ENCODE measurements at regions not wholly inside any gene's neighbourhood (a gene's known extent, or its start where the extent isn't known, plus 50 kb on each side); places are given as distances from the start of the nearest gene placed in this dataset.

DNA sequence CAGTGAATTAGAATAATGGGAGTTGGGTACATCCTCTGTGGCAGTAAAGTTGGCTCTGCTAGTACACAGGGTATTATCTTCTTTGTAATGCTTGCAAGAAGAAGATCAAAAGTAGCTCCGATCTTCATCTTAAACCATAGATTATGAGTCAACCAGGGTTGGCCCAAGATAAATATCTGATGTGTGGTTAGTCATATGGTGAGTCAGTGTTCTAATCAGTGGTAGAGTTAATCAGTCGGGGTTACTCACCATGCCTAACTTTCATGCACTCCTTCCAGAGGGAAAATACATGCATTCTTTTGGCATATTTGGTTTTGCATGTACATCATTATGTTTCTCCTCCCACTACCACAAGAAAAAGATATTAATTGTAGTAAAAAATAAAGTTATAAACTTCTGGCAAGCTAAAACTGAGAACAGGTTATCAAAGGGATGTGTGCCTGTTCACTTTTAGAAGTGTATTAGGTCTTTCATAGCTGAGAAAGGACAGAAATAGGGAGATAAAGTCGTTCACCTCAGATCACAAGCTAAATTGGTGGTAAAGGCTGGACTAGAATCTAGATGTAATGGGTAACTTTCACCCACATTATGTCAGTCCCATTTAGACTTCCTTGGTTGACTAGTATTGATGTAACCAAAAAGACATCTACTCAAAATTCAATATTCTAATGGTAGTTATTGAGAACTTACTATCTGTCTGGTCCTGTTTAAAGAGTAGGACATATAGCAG is 684.4 kb downstream of the IRS1 start:
- Histone ChIP-seq H3K27me3 (no peaks in the 10 kb centered on the region), H3K4me3 (ENCODE audit: low read depth in 1 of 2, low read length in 1 of 2) (no peak overlapping the region), H3K27ac (no peak overlapping the region), H3K36me3 (no peaks in the 10 kb centered on the region), H3K4me1 (ENCODE audit: control insufficient read depth in 1 of 2, insufficient read depth in 1 of 2, low read depth in 1 of 2, low read length in 1 of 2) (peaks cover 27 to 33% of the 10 kb centered on the region in 2 experiments), H3K9me3 (no peaks in the 10 kb centered on the region)
- TF ChIP-seq, protein P1, sequence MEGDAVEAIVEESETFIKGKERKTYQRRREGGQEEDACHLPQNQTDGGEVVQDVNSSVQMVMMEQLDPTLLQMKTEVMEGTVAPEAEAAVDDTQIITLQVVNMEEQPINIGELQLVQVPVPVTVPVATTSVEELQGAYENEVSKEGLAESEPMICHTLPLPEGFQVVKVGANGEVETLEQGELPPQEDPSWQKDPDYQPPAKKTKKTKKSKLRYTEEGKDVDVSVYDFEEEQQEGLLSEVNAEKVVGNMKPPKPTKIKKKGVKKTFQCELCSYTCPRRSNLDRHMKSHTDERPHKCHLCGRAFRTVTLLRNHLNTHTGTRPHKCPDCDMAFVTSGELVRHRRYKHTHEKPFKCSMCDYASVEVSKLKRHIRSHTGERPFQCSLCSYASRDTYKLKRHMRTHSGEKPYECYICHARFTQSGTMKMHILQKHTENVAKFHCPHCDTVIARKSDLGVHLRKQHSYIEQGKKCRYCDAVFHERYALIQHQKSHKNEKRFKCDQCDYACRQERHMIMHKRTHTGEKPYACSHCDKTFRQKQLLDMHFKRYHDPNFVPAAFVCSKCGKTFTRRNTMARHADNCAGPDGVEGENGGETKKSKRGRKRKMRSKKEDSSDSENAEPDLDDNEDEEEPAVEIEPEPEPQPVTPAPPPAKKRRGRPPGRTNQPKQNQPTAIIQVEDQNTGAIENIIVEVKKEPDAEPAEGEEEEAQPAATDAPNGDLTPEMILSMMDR (IDR thresholded peaks at IDR 0.05), result no peak

DNA sequence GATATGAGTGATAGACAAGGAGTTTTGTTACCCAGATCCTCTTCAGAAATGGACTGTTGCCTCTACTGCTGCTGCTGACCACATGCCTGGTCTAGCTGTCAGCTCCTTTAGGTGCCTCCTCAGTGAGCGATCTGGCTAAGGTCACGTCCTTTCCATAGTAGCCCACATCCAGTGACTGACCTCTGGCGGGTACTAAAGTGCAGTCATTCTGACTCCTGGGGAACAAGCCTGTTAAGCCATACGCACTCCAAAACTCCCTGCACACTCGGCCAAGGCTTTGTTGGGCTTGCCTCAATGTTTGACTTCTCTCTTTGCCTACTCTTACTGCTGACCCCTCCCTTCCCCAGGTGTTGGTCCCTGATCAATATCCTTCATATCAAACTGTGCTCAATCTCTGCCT is 685.2 kb downstream of the IRS1 start:
- no peaks in the 10 kb centered on the region for H3K9me3 ChIP-seq

DNA sequence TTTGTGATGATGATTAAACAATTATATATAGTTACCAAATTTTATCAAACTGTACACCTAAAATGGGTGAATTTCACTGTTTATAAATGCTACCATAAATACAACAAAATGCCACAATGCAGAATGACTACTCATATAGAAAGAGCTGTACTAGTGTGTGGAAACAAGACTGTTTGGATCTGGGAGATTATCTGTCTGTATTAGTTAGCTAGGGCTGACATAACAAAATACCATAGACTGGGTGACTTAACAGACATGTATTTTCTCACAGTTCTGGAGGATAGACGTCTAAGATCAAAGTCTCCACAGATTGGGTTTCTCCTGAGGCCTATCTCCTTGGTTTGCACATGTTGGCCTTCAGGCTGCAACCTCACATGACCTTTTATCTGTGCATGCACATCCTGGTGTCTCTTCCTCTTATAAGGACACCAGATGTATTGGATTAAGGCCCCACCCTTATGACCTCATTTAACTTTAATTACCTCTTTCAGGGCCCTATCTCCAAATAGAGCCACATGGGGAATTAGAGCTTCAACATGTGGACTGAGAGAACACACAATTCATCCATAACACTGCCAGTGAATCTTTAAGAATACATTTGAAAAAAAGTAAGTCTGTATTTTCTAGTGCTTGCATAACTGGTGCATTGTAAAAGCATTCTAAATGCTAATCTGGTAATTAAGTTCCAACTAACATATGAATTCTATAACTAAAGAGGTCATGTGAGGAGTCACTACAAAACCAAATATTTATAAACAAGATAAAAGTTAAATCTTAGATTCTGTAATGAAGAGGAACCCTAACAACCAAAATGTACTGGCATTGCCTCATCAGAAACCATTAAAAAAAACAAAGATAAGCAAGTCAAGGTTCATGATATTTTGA is 699.6 kb downstream of the NYAP2 start:
- Histone ChIP-seq H3K27ac (no peak overlapping the region), H3K4me3 (ENCODE audit: low read depth in 1 of 2, low read length in 1 of 2) (no peak overlapping the region), H3K27me3 (no peaks in the 10 kb centered on the region), H3K4me1 (ENCODE audit: control insufficient read depth in 1 of 2, insufficient read depth in 1 of 2, low read depth in 1 of 2, low read length in 1 of 2) (no peaks in the 10 kb centered on the region), H3K36me3 (no peaks in the 10 kb centered on the region), H3K9me3 (no peaks in the 10 kb centered on the region)
- TF ChIP-seq, protein P1 (IDR thresholded peaks at IDR 0.05), result no peak

More for the DNA sequence above, 685.2 kb downstream of the IRS1 start:
- no peaks in the 10 kb centered on the region for H3K27me3 ChIP-seq
- peaks cover 18 to 25% of the 10 kb centered on the region in 2 experiments for H3K4me1 ChIP-seq (ENCODE audit: control insufficient read depth in 1 of 2, insufficient read depth in 1 of 2, low read depth in 1 of 2, low read length in 1 of 2)
- no peaks in the 10 kb centered on the region for H3K36me3 ChIP-seq
- no peak overlapping the region for H3K27ac ChIP-seq
- TF ChIP-seq, protein P1 (IDR thresholded peaks at IDR 0.05), result no peak
- H3K4me3 ChIP-seq (ENCODE audit: low read depth in 1 of 2, low read length in 1 of 2), result no peak overlapping the region

DNA sequence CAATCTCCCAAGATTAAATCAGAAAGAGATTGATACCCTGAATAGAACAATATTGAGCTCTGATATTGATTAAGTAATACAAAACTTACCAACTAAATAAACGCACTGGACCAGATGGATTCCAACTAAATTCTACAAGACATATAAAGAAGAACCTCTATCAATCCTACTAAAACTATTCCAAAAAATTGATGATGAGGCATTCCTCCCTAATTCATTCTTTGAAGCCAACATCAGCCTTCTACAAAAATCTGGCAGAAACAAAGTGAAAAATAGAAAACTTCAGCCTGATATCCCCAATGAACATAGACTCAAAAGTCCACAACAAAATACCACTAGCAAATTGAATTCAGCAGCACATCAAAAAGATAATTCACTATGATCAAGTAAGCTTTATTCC is 695.5 kb downstream of the NYAP2 start:
- H3K27me3 ChIP-seq, result no peaks in the 10 kb centered on the region
- H3K27ac ChIP-seq, result no peak overlapping the region
- TF ChIP-seq, protein P1 (IDR thresholded peaks at IDR 0.05), result no peak
- H3K36me3 ChIP-seq, result no peaks in the 10 kb centered on the region
- H3K4me3 ChIP-seq (ENCODE audit: low read depth in 1 of 2, low read length in 1 of 2), result no peak overlapping the region
- no peaks in the 10 kb centered on the region for H3K9me3 ChIP-seq
- no peaks in the 10 kb centered on the region for H3K4me1 ChIP-seq (ENCODE audit: control insufficient read depth in 1 of 2, insufficient read depth in 1 of 2, low read depth in 1 of 2, low read length in 1 of 2)

DNA sequence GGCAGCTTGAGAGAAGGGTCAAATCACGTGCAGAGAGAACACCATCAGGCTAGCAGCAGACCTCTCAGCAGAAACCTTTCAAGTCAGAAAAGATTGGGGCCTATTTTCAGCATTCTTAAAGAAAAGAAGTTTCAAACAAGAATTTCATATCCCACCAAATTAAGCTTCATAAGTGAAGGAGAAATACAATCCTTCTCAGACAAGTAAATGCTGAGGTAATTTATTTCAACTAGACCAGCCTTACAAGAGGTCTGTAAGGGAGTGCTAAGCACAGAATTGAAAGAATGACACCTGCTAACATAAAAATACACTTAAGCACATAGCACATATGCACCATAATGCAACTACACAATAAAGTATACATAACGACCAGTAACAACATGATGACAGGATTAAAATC is 693.9 kb downstream of the NYAP2 start:
- no peak overlapping the region for H3K27ac ChIP-seq
- H3K4me1 ChIP-seq (ENCODE audit: control insufficient read depth in 1 of 2, insufficient read depth in 1 of 2, low read depth in 1 of 2, low read length in 1 of 2), result no peaks in the 10 kb centered on the region
- TF ChIP-seq, protein P1 (IDR thresholded peaks at IDR 0.05), result no peak
- H3K27me3 ChIP-seq, result no peaks in the 10 kb centered on the region
- H3K9me3 ChIP-seq, result no peaks in the 10 kb centered on the region
- no peak overlapping the region for H3K4me3 ChIP-seq (ENCODE audit: low read depth in 1 of 2, low read length in 1 of 2)
- no peaks in the 10 kb centered on the region for H3K36me3 ChIP-seq

All from neutrophil (primary cell).